NCI-H226 (cell line): ENCODE measurements at regions not wholly inside any gene's neighbourhood (a gene's known extent, or its start where the extent isn't known, plus 50 kb on each side); places are given as distances from the start of the nearest gene placed in this dataset.

Experiments used
- DNase-seq: peaks from one replicate; pipeline ENCODE4 v3.0.0-alpha.2; 2015

- no peak for DNase-seq
These were observed 735.2 kb upstream of the TBX3 start for GRCh38 chr12:115419145-115419646.

- no peak for DNase-seq
These were observed 733.6 kb upstream of the TBX3 start for GRCh38 chr12:115417610-115418009.

- DNase-seq = no peak
These were observed 732.9 kb upstream of the TBX3 start for GRCh38 chr12:115416869-115417268.

- no peak for DNase-seq
These were observed 729.7 kb upstream of the TBX3 start for GRCh38 chr12:115413626-115414025.

- DNase-seq = no peak
These were observed 728.9 kb upstream of the TBX3 start for GRCh38 chr12:115412831-115413230.

- DNase-seq = no peak
These were observed 727.1 kb upstream of the TBX3 start for GRCh38 chr12:115411121-115411520.

GRCh38 chr12:115408642-115409041 lies 724.7 kb upstream of the TBX3 start:
- no peak for DNase-seq

GRCh38 chr12:115407723-115408122 lies 723.7 kb upstream of the TBX3 start:
- DNase-seq = no peak

- no peak for DNase-seq
These were observed 723.1 kb upstream of the TBX3 start for GRCh38 chr12:115407036-115407435.

- DNase-seq = no peak
These were observed 721.5 kb upstream of the TBX3 start for GRCh38 chr12:115405471-115405860.

GRCh38 chr12:115404761-115405470 lies 720.9 kb upstream of the TBX3 start:
- DNase-seq = peak; percentile 97

- DNase-seq = no peak
These were observed 719.7 kb upstream of the TBX3 start for GRCh38 chr12:115403689-115404088.

GRCh38 chr12:115403253-115403652 lies 719.3 kb upstream of the TBX3 start:
- no peak for DNase-seq

- DNase-seq = no peak
These were observed 718.6 kb upstream of the TBX3 start for GRCh38 chr12:115402443-115403180.

- no peak for DNase-seq
These were observed 717.8 kb upstream of the TBX3 start for GRCh38 chr12:115401761-115402160.

- DNase-seq = no peak
These were observed 716.0 kb upstream of the TBX3 start for GRCh38 chr12:115400011-115400410.

GRCh38 chr12:115398311-115398781 lies 714.4 kb upstream of the TBX3 start:
- DNase-seq = no peak

GRCh38 chr12:115396567-115396966 lies 712.6 kb upstream of the TBX3 start:
- no peak for DNase-seq

- no peak for DNase-seq
These were observed 710.7 kb upstream of the TBX3 start for GRCh38 chr12:115394496-115395220.

GRCh38 chr12:115388139-115388538 lies 704.2 kb upstream of the TBX3 start:
- no peak for DNase-seq

GRCh38 chr12:115387467-115387901 lies 703.5 kb upstream of the TBX3 start:
- DNase-seq = no peak

- no peak for DNase-seq
These were observed 703.0 kb upstream of the TBX3 start for GRCh38 chr12:115386946-115387345.

- no peak for DNase-seq
These were observed 701.2 kb upstream of the TBX3 start for GRCh38 chr12:115385141-115385540.
